PFSK-1 (cell line): ENCODE measurements at regions not wholly inside any gene's neighbourhood (a gene's known extent, or its start where the extent isn't known, plus 50 kb on each side); places are given as distances from the start of the nearest gene placed in this dataset.

Source experiments
- POLR2AphosphoS5 ChIP-seq: IDR thresholded peaks from 2 replicates; pipeline ENCODE4 v1.6.1; 2012; ENCODE audit warnings: low read depth, mild to moderate bottlenecking, control low read depth, low read length, moderate library complexity
- SIN3A ChIP-seq: IDR thresholded peaks from 2 replicates; pipeline ENCODE4 v1.6.1; 2012; ENCODE audit warnings: mild to moderate bottlenecking, low read length, moderate library complexity, borderline replicate concordance; ENCODE audit not compliant: insufficient read depth
- TAF1 ChIP-seq: IDR thresholded peaks from 2 replicates; pipeline ENCODE4 v1.6.1; 2012; ENCODE audit warnings: low read length, control low read depth, borderline replicate concordance; ENCODE audit not compliant: insufficient read depth

- TF ChIP-seq TAF1 = no peak
- TF ChIP-seq SIN3A = no peak
- TF ChIP-seq POLR2AphosphoS5 = no peak
These were observed 295.9 kb downstream of the GATA3 start for GRCh38 chr10:8350250-8350967.
